ENCODE measurements at regions not wholly inside any gene's neighbourhood (a gene's known extent, or its start where the extent isn't known, plus 50 kb on each side); places are given as distances from the start of the nearest gene placed in this dataset.

DNA sequence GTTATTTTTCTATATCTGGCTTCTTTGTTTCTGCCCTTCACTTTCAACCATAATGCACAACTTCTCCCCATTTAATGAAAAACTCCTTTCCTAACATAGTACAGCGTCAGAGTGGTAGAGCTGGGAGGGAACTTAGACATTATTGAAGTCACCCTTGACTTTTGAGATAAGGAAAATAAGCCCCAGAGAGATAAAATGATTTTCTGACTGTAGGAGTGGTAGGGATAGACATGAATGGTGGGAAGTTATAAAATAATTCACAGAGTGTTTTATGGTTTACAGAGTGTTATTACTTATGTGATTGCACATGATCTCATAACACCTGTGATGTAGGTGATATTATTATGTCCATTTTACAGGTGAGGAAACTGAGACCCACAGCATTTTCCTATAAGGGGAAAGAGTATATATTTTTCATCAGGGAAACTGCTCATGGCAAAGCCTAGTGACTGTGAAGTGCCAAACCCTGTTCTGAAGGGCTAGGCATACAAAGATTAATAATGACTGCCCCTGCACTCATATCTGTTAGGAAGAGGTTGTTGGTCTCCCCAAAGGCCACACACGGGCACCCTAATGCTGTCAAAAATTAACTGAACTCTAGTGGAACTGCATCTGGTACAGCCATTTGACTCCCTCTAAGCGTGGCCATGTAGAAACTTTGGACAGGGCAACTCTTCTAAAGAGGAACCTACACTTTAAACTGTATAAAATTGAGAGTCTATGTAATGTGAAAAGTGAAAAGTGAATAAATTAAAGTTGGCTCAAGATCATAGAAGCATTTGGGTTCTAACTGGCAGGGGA is 61.1 kb upstream of the PICALM start:
- DNase-seq (ENCODE audit: low spot score) = no peak
- intact Hi-C loops (cut with DNase I) = no loop called here

DNA sequence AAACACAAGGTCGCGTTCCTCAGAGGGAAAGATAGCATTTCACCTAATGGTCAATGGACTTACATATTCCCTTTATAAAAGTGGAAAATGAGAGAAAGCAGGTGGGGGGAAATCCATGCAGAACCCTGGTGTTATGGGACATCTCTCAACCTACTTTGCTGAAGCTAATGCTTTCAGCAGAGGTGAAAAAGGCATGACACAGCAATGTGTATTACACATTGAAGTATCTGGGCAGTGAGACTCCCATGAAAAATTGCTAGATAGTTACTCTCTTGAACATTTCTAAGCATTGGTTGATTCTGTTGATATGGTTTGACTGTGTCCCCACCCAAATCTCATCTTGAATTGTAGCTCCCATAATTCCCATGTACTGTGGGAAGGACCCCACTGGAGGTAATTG is 60.0 kb upstream of the PICALM start:
- intact Hi-C loops (cut with DNase I) = no loop called here
- no peak for DNase-seq (ENCODE audit: low spot score)

DNA sequence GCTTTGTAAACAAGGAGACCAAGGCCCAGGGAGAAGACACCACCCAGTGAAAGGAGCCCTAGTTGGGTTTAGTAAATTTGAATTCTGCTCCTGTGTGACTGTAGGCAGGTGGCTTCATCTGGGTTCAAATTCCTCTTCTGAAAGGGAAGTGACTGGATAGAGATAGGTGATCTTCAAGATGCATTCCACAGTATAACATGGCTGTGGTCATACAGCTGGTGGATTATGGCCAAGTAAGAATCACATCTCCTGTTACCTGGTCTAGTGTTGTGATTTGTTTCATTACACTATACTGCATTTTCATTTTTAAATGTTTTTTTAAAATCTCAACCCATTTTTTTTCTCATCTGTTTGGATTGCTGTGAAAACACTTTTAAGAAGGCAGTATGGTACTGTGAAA is 58.0 kb upstream of the PICALM start:
- intact Hi-C loops (cut with DNase I) = no loop called here
- no peak for DNase-seq (ENCODE audit: low spot score)

DNA sequence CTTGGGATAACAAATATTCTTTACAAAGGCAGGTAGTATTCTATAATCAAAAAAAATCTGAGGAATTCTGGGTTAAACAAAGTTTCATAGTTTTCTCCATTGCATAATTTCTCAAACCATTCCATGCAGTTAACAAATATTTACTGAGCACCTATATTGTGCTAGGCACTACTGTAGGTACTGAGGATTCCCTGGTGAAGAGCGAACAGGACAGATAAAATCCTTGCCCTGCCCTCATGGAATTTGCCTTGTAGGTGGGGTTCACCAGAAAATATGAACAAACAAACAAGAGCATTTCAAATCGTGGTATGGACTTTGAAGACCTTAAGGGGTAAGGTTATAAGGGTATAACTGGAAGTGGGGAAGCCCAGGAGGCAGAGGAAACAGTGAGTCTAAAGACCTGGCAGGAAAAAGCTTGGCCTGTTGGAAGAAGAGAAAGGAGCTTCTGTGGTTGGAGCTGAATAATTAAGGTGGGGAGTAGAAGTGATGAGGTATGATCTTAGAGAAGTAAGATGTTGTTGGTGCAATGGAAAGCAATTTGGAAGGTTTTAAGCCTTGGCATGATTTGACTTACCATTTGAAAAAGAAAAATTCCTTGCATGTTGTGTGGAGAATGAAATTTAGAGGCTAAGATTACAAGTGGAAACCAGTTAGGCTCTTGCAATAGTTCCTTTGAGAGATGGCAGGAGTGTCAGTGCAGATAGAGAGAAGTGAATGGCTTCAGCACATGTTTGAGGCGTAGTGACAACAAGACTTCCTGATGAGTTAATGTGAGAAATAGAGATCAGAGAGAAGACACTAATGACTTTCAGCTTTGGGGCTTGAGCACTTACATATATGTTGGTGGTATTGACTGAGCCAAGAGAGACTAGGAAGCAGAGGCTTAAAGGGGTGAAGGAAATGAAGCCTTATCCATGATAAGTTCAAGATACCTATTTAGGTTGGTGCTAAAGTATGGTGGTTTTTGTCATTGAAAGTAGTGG is 55.7 kb upstream of the PICALM start:
- intact Hi-C loops (cut with DNase I) = no loop called here
- DNase-seq (ENCODE audit: low spot score) = no peak

DNA sequence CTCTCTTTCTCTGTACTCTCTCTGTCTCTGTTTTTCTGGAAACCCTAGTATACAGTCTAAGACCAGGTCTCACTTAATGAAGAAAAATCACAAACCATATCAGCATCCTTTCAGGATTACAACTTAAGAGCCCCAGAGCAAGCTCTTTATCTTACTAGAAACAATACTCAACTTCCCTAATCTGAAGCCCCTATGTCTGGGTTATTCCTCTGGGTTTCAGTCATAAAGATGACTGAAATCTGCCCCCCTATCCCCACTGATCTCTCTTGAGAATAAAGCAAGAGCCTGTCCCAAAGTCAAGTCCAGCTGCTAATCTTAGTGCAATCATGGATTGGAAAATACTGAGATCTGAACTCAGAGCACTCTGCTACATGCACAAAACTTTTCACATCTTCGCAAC is 53.9 kb upstream of the PICALM start:
- intact Hi-C loops (cut with DNase I) = no loop called here
- DNase-seq (ENCODE audit: low spot score) = no peak

DNA sequence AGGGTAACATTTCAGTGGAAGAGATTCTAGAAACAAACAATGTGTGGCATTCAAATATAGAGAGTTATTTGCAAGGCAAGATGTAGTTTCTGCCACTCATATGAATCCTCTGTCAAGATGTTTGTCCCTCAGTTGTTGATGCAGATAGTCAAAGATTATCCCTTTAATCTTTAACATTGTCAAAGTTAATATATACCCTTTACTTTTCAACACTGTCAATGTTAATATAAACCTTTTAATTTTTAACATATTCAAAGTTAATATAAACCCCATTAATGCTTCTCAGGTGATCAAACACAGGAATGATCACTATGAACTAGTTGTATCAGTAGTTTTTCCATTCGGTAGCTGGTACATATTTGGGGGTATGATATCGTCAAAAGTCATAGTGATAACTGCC is 51.9 kb upstream of the PICALM start:
- no peak for DNase-seq (ENCODE audit: low spot score)
- intact Hi-C loops (cut with DNase I) = no loop called here

DNA sequence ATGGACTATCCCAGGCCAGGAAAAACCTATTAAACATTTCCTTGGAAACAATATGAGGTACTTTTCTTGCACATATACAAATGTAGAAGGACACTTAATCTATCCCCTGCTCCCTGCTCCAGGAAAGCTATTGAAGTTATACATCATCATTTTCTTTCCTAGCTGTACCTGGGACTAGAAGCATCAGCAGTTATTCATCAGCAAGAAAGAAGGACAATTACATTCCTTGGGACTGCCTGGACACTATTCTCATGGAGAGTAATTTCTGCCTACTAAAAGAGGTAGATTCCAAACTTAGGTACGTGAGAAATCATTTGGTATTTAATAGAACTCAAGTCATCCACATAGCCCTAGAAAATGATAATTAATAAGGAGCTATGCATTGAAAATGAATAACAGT is 51.0 kb upstream of the PICALM start:
- DNase-seq (ENCODE audit: low spot score) = no peak
- intact Hi-C loops (cut with DNase I) = no loop called here

DNA sequence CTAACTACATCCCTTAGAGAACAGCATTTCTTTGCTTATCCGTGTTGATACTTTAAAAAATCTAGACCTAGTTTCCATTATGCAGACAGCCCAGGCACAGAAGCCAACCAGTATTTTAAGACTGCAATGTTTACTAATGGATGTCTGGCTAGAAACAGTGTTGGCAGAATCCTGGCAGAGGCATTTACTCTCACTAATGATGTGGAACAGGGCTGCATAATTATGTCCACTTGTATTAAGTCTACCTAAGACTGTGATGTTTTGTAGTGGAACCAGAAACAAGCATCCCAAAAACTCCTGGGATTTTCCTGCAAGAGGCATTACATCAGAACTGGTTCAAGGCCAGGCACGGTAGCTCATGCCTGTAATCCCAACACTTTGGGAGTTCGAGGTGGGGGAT is 50.2 kb upstream of the PICALM start:
- DNase-seq (ENCODE audit: low spot score) = no peak
- intact Hi-C loops (cut with DNase I) = no loop called here
